GM21529 (cell line): ENCODE measurements at regions not wholly inside any gene's neighbourhood (a gene's known extent, or its start where the extent isn't known, plus 50 kb on each side); places are given as distances from the start of the nearest gene placed in this dataset.

Source experiments
- ATAC-seq: cut with Tn5 transposase; IDR thresholded peaks from one replicate; pipeline ENCODE4 v1.9.1; 2021; ENCODE audit not compliant: unreplicated experiment

DNA sequence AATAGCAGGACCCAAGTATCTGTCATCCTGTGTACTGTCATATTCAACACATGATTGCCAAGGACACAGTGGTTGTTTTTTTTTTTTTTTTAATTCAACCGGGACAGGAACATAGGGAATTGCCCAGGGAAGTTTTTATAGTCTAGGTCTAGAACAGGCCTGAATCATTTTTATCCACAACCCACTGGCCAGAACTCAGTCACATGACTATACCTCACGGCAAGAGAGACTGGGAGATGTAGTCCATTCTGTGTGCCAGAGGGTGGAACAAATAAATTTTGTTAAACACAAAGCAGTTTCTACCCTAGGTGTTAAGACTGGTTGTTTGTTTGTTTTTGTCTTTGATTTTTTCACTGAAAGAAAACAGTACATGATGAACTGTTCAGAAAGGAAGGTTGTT, 105.8 kb upstream of the SMARCA2 start:
- no peak for ATAC-seq

DNA sequence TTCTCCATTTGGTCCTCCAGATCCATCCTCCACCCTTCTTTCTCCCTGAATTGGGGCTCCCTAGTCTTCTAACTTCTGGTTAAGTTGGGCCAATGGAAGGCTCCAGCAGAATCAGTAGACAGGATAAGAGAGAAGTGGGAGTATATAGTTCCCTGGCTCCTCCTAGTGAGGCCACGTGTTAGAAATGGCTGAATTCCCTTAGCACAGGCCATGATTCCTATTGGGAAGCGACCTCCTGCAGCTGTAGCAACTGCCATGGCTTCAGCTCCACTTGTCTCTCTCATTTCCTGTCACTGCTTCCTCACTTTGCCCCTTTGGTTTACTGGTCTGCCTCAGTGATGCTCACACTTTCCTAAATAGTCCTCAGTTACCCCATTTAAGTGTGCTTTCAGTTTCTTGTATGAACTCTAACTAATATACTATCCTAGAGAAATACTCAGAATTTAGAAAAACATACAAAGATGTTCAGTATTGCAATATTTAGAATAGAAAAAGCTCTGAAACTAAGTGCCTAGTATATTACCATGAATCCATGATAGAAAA, 104.8 kb upstream of the SMARCA2 start:
- ATAC-seq = no peak

DNA sequence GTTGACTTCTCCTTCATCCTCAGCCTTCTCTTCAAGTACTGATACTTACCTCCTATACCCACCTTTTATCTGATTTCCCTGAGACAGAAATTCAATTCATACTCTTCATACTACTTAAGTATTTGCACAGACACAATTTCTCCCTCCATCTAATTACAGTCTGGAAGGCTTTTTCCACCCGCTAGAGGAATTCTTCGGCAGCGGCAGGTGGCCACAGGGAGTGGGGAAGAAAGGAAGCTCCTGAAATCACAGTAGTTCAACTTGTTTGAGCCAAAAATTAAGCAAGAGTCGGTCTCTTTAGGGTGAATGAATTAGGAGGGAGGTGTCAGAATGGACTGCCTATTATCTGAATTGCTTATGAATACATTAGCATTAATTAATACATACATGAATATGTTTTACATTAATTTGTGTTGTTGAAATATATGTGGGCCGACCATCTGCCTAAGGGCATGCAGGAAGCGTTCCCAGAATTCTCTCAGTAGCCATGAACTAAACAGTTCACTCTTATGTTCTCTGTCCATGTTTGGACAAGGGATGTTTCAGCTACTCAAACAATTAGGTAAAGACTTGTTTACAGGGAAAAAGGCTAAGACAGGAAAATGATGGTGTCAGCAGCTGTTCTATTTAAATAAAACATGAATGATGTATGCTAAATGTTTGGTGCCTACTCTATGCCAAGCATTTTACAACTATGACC, 101.4 kb upstream of the SMARCA2 start:
- no peak for ATAC-seq

DNA sequence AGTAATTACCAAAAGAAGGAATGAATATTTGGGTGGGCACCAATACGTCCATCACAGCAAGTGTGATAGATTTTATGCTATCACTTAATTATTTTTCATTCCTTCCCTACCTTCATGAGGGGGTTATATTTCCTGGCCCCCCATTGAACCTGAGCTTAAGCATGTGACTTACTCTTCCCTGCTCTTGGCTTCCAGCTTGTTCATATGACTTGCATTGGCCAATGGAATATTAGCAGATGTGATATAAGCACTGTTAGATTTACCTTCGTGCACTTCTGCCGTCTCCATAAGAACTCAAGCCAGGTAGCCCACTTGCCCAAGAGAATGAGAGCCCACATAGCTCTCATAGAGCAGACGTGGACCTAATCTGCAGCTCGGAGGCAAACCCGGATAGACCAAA, 99.1 kb upstream of the SMARCA2 start:
- no peak for ATAC-seq

DNA sequence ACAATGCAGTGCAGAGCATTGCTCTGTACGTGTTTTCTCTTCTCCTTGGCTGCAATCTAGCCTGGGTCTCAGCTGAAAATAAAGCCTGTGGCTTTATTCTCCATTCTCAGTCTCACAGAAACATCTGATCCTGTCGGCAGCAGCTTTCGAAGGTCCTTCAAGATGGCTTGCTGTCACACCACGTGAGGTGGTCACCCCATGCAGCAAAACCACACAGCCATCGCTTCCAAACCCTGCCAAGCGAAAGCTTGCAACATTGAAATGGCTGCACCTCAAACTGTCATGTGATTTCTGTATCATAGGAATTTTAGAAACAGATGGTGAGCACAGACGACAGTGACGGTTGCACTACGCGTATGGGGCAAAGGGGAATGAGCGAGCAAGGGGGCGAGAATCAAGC, 98.5 kb upstream of the SMARCA2 start:
- ATAC-seq = no peak

DNA sequence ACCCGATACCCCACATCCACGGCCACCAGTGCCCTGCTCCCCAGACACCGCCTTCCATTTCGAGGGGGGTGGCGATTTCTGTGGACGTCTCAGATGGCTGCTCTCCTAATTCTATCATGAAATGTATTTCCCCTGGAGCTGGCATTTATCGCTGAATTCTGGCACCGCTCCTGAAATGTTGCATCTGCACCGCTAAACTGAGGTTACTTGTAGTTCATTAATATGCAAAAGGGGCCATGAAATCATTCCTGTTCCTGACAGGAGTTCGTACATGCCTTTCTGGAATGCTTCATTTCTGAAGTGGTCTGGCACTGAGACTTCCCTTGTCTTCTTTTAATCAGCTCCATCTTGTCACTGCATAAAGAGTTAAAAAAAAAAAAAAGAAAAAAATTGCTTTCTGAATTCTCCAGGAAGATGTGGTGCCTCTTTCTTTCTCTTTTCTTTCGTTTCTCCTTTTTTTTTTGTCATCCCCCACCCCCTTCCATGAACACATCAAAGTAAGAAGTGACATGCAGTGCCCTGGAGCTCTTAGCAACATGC, 97.7 kb upstream of the SMARCA2 start:
- no peak for ATAC-seq

- no peak for ATAC-seq
These were observed 97.0 kb upstream of the SMARCA2 start for GRCh38 chr9:1918108-1918507.

GRCh38 chr9:1918622-1919021, 96.5 kb upstream of the SMARCA2 start:
- ATAC-seq = no peak

DNA sequence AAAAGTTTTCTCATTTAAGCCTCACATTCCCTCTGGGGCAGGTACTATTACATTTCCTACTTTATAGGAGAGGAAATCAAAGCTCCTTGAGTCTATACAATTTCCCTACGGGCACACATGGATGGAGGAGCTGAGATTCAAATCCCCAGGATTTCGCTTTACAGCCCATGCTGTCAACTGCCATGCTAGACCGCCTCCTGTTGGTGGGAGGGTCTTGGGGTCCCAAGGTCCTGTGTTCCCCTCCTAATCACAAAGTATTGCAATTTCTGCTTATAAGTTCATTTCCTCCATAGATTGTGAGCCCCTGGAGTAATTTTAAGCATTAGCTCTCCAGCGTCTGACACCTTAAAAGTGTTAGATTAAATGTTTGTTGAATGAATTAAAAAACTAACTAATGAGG, 95.9 kb upstream of the SMARCA2 start:
- ATAC-seq = no peak

DNA sequence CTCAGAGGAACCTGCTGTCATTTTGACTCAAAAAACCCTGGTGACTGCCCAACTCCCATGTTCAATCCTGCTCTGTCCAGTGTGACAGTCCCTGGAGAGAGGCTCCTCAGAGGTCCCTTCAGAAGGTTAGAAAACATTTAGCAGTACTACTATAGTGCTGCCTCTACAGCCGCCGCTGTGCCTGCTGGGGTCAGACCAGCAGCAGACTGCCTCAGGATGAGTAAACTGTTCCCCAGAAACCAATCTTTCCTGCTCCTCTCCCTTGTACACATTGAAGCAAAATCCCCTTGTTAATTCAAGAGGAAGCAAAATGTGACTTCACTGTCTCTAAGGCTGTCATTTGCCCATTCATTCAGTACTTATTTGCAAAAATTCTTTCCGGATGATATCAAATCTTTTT, 94.8 kb upstream of the SMARCA2 start:
- ATAC-seq = no peak

GRCh38 chr9:1922026-1922425, 93.1 kb upstream of the SMARCA2 start:
- ATAC-seq = no peak

DNA sequence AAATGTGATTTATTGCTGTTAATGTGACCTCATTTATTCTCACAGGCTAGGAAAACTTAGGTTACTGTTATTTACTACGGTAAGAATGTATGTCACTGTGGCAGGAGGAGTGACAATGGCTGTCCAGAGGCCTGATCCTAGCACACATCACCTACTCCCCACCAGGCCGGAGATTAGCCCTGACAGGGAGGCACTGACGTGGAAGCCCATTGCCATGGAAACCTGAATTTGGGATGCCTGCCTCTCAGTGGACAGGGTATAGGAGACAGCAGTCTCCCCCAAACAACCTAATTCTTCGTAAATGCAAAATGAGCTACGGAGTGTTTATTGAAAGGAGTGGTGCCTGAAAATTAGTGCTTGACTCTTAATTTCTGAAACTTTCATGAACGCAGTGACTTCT, 87.6 kb upstream of the SMARCA2 start:
- no peak for ATAC-seq

- ATAC-seq = peak; percentile 14
These were observed 86.0 kb upstream of the SMARCA2 start for GRCh38 chr9:1929134-1929533.

DNA sequence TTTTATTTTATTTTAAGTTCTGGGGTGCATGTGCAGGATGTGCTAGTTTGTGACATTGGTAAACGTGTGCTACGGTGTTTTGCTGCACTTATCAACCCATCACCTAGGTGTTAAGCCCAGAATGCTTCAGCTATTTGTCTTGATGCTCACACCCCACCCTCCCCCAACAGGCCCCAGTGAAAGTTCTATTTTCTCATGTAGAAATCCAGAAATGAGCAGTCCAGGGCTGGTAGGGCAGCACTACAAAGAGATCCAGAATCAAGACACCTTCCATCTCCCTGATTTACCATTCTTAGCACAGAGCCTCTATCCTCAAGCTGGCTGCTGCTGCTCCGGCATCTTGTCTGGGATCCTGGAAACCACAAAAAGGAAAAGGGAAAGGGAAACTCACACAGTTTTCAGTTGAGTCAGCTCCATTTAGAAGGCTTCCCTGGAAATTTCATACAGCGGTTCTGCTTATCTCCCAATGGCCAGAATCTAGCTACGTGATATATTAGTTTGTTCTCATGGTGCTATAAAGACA, 85.4 kb upstream of the SMARCA2 start:
- ATAC-seq = peak; percentile 66

GRCh38 chr9:1930245-1930736, 84.9 kb upstream of the SMARCA2 start:
- ATAC-seq = peak; percentile 39

DNA sequence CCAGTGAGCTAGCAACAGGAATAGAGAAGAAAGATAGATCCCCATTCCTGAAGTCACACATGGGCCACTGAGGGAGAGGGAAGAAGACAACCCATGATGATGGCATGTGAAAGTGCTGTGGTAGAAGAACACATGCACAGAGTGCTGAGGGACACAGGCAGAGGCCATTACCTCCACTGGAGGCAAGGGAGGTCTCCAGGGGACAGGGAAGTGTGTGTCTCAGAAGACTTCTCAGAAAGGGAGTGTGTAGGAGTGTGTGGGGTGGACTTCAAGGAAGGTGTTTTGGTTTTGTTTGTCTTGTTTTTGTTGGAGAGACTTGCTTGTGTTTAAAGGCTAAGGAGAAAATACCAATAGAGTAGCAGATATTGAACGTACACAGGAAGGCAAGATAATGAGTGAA, 77.0 kb upstream of the SMARCA2 start:
- no peak for ATAC-seq

DNA sequence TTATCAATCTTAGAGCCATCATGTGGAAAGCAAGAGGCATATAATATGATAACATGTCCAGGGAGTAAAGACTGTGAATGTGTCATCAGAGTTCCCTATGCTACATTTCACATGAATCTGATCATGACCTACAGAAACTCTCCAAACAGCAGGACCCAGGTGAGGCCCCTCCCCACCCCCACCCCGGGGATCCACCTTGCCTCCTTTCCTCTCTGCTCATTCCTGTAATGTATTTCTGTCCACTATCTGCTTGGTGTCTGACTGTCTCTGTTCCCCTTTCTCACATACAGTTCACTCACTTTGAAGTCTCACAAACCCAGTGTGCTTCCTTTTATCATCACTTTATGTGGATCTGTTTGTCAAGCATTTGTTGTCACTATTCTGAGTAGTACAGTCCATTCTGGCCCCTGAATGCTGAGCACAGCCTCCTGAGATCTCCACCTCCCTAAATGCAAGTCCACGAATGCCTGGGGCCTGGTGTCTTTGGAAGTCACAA, 76.4 kb upstream of the SMARCA2 start:
- peak; percentile 76 for ATAC-seq

DNA sequence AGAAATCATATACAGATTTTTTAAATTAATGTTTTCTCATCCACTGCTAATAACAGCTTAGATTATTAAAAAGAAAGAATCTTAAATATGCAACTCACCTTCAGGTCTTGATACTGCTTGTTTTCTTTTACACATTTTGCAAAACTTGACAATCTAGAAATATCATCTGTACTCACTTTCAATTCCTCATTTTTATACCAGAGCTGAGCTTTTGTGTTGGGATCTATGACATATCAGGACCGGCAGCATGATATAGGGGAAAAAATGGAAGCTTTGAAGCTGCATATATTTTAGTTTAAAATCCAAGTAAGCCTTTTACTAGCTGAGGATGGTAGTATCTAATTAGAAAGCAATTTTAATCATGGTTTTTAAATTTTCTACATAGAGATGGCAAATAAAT, 75.7 kb upstream of the SMARCA2 start:
- peak; percentile 34 for ATAC-seq

- ATAC-seq = peak; percentile 76
These were observed 75.2 kb upstream of the SMARCA2 start for GRCh38 chr9:1939926-1940368.

GRCh38 chr9:1941989-1942388, 73.2 kb upstream of the SMARCA2 start:
- no peak for ATAC-seq

DNA sequence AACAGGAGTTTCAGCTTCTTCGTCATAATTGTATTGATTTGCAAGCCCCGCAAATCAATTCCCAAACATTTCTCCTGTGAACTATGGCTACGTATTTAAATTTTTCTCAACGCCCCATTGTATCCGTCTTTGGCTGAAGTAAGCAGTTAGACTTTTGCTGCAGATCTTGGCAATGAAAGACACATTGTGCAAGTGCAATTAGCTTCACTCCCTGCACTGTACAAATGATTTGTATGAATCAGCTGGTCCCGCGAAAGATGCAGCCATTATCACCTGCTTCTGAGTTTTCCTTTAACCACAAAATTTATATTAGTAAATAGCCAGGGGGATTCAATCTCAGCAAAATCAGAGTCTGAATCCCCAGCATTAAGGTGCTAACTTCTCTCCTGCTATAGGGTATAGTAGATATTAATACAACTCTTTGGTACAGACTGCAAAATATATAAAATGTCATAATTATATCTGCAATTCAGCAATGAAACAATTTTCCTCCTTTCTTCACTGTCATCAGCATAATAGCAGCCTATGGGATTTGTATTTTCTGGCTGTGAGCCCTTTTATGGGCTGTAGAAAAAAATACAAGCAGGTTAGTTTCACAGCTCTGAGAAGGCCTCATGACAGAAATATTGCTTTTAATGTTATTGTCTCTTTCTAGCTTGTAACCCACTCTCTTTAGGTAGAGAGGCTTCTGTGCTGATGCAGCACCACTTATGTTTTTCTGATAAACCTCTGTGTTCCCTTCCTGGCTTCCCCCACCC, 68.4 kb upstream of the SMARCA2 start:
- ATAC-seq = no peak
